PFSK-1 (cell line): ENCODE measurements at regions not wholly inside any gene's neighbourhood (a gene's known extent, or its start where the extent isn't known, plus 50 kb on each side); places are given as distances from the start of the nearest gene placed in this dataset.

Experiments used
- FOXP2 ChIP-seq: optimal IDR thresholded peaks from 2 replicates; pipeline ENCODE3; 2011; ENCODE audit warnings: borderline replicate concordance, control low read depth, inconsistent platforms; ENCODE audit not compliant: insufficient read depth; ENCODE audit errors: extremely low read length, extremely low read depth
- POLR2AphosphoS5 ChIP-seq: IDR thresholded peaks from 2 replicates; pipeline ENCODE4 v1.6.1; 2012; ENCODE audit warnings: low read depth, mild to moderate bottlenecking, control low read depth, low read length, moderate library complexity
- SIN3A ChIP-seq: IDR thresholded peaks from 2 replicates; pipeline ENCODE4 v1.6.1; 2012; ENCODE audit warnings: mild to moderate bottlenecking, low read length, moderate library complexity, borderline replicate concordance; ENCODE audit not compliant: insufficient read depth
- TAF1 ChIP-seq: IDR thresholded peaks from 2 replicates; pipeline ENCODE4 v1.6.1; 2012; ENCODE audit warnings: low read length, control low read depth, borderline replicate concordance; ENCODE audit not compliant: insufficient read depth
- TF ChIP-seq, protein P1 (sequence below), 2 experiments: IDR thresholded peaks; 2 replicates each; pipeline versions ENCODE4 v1.6.1 to v1.8.0; 2011 to 2012; ENCODE audit warnings: low read depth in 2 of 2, low read length in 2 of 2, control low read depth in 1 of 2, inconsistent platforms in 1 of 2, mild to moderate bottlenecking in 1 of 2, moderate library complexity in 1 of 2; ENCODE audit not compliant: insufficient read depth in 1 of 2

DNA sequence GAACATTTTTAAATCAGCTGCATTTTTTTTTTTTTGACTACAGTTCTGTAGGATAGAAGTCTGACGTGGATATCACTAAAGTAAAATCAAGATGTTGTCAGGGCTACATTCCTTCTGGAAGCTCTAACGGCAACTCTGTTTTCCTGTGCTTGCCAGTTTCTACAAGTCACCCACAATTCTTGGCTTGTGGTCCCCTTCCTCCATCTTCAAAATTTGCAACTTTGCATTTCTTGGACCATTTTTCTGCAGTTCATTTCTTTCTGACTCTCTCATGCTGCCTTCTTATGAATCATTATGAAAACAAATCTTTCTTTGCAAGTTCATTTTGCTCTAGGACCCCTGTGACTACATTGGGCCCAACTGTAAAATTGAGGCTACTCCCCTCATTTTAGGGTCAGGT is 367.9 kb downstream of the DSC3 start:
- TF ChIP-seq TAF1 (no peak), POLR2AphosphoS5 (no peak), SIN3A (no peak), FOXP2 (no peak)
- TF ChIP-seq, protein P1, sequence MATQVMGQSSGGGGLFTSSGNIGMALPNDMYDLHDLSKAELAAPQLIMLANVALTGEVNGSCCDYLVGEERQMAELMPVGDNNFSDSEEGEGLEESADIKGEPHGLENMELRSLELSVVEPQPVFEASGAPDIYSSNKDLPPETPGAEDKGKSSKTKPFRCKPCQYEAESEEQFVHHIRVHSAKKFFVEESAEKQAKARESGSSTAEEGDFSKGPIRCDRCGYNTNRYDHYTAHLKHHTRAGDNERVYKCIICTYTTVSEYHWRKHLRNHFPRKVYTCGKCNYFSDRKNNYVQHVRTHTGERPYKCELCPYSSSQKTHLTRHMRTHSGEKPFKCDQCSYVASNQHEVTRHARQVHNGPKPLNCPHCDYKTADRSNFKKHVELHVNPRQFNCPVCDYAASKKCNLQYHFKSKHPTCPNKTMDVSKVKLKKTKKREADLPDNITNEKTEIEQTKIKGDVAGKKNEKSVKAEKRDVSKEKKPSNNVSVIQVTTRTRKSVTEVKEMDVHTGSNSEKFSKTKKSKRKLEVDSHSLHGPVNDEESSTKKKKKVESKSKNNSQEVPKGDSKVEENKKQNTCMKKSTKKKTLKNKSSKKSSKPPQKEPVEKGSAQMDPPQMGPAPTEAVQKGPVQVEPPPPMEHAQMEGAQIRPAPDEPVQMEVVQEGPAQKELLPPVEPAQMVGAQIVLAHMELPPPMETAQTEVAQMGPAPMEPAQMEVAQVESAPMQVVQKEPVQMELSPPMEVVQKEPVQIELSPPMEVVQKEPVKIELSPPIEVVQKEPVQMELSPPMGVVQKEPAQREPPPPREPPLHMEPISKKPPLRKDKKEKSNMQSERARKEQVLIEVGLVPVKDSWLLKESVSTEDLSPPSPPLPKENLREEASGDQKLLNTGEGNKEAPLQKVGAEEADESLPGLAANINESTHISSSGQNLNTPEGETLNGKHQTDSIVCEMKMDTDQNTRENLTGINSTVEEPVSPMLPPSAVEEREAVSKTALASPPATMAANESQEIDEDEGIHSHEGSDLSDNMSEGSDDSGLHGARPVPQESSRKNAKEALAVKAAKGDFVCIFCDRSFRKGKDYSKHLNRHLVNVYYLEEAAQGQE (IDR thresholded peaks at IDR 0.05; ENCODE audit: insufficient read depth in 1 of 2, low read depth in 2 of 2, low read length in 2 of 2) = no peak
